ENCODE measurements at regions not wholly inside any gene's neighbourhood (a gene's known extent, or its start where the extent isn't known, plus 50 kb on each side); places are given as distances from the start of the nearest gene placed in this dataset.

GRCh38 chr15:29538044-29538443, 268.4 kb upstream of the NSMCE3 start:
- CTCF ChIA-PET (ENCODE audit: partially characterized antibody) = no interaction called here

GRCh38 chr15:29535952-29536351, 266.3 kb upstream of the NSMCE3 start:
- Histone ChIP-seq H3K27ac (ENCODE audit: low read depth, low read length) (no peak overlapping the region), H3K27me3 (ENCODE audit: insufficient read depth, low read length) (no peaks in the 10 kb centered on the region), H3K4me1 (ENCODE audit: insufficient read depth, low read length) (no peaks in the 10 kb centered on the region), H3K4me3 (ENCODE audit: low read length in 2 of 2) (no peak overlapping the region), H3K36me3 (ENCODE audit: insufficient read depth, low read length) (no peaks in the 10 kb centered on the region), H3K9me3 (ENCODE audit: control insufficient read depth in 1 of 2, low read length in 2 of 2) (no peaks in the 10 kb centered on the region)
- no peaks in the 10 kb centered on the region for H3K9me3 Mint-ChIP-seq
- H3K27me3 Mint-ChIP-seq = peaks cover 0 to 2% of the 10 kb centered on the region in 2 donors
- no peaks in the 10 kb centered on the region for H3K36me3 Mint-ChIP-seq
- no peak for DNase-seq
- ChIA-PET CTCF (ENCODE audit: partially characterized antibody) (no interaction called here), POLR2A (ENCODE audit: partially characterized antibody) (no interaction called here)
- H3K4me3 Mint-ChIP-seq = no peak overlapping the region
- intact Hi-C loops (cut with micrococcal nuclease) = no loop called here
- H3K27ac Mint-ChIP-seq = no peak overlapping the region
- H3K4me1 Mint-ChIP-seq = no peaks in the 10 kb centered on the region

More at GRCh38 chr15:29538044-29538443, 268.4 kb upstream of the NSMCE3 start:
- DNase-seq = no peak
- Histone ChIP-seq H3K9me3 (ENCODE audit: control insufficient read depth in 1 of 2, low read length in 2 of 2) (no peaks in the 10 kb centered on the region), H3K27ac (ENCODE audit: low read depth, low read length) (no peak overlapping the region), H3K27me3 (ENCODE audit: insufficient read depth, low read length) (no peaks in the 10 kb centered on the region), H3K4me1 (ENCODE audit: insufficient read depth, low read length) (no peaks in the 10 kb centered on the region), H3K36me3 (ENCODE audit: insufficient read depth, low read length) (no peaks in the 10 kb centered on the region), H3K4me3 (ENCODE audit: low read length in 2 of 2) (no peak overlapping the region)
- Mint-ChIP-seq H3K27ac (no peak overlapping the region), H3K36me3 (no peaks in the 10 kb centered on the region), H3K4me3 (no peak overlapping the region), H3K9me3 (peaks cover 0 to 3% (median 0%) of the 10 kb centered on the region in 8 donors), H3K4me1 (no peaks in the 10 kb centered on the region), H3K27me3 (peaks cover 2 to 5% of the 10 kb centered on the region in 2 donors)
- POLR2A ChIA-PET (ENCODE audit: partially characterized antibody) = no interaction called here
- intact Hi-C loops (cut with micrococcal nuclease) = no loop called here

GRCh38 chr15:29534378-29534777, 264.8 kb upstream of the NSMCE3 start:
- intact Hi-C loops (cut with micrococcal nuclease) = no loop called here
- Histone ChIP-seq H3K4me3 (ENCODE audit: low read length in 2 of 2) (no peak overlapping the region), H3K27ac (ENCODE audit: low read depth, low read length) (no peak overlapping the region), H3K9me3 (ENCODE audit: control insufficient read depth in 1 of 2, low read length in 2 of 2) (no peaks in the 10 kb centered on the region), H3K4me1 (ENCODE audit: insufficient read depth, low read length) (no peaks in the 10 kb centered on the region), H3K36me3 (ENCODE audit: insufficient read depth, low read length) (no peaks in the 10 kb centered on the region), H3K27me3 (ENCODE audit: insufficient read depth, low read length) (no peaks in the 10 kb centered on the region)
- Mint-ChIP-seq H3K4me3 (no peak overlapping the region), H3K36me3 (no peaks in the 10 kb centered on the region), H3K27ac (no peak overlapping the region), H3K4me1 (no peaks in the 10 kb centered on the region), H3K9me3 (no peaks in the 10 kb centered on the region), H3K27me3 (no peaks in the 10 kb centered on the region)
- no peak for DNase-seq
- CTCF ChIA-PET (ENCODE audit: partially characterized antibody) = no interaction called here
- POLR2A ChIA-PET (ENCODE audit: partially characterized antibody) = no interaction called here

GRCh38 chr15:29533647-29534046, 264.0 kb upstream of the NSMCE3 start:
- no peaks in the 10 kb centered on the region for H3K4me1 Mint-ChIP-seq
- no peaks in the 10 kb centered on the region for H3K4me1 ChIP-seq (ENCODE audit: insufficient read depth, low read length)
- H3K4me3 ChIP-seq (ENCODE audit: low read length in 2 of 2) = no peak overlapping the region
- no peak overlapping the region for H3K27ac ChIP-seq (ENCODE audit: low read depth, low read length)
- no peaks in the 10 kb centered on the region for H3K36me3 Mint-ChIP-seq
- H3K4me3 Mint-ChIP-seq = no peak overlapping the region
- no peak overlapping the region for H3K27ac Mint-ChIP-seq
- intact Hi-C loops (cut with micrococcal nuclease) = no loop called here
- ChIA-PET CTCF (ENCODE audit: partially characterized antibody) (no interaction called here), POLR2A (ENCODE audit: partially characterized antibody) (no interaction called here)
- no peaks in the 10 kb centered on the region for H3K27me3 Mint-ChIP-seq
- no peaks in the 10 kb centered on the region for H3K9me3 ChIP-seq (ENCODE audit: control insufficient read depth in 1 of 2, low read length in 2 of 2)
- DNase-seq = no peak
- H3K27me3 ChIP-seq (ENCODE audit: insufficient read depth, low read length) = no peaks in the 10 kb centered on the region
- no peaks in the 10 kb centered on the region for H3K36me3 ChIP-seq (ENCODE audit: insufficient read depth, low read length)
- no peaks in the 10 kb centered on the region for H3K9me3 Mint-ChIP-seq

GRCh38 chr15:29532296-29532695, 262.7 kb upstream of the NSMCE3 start:
- intact Hi-C loops (cut with micrococcal nuclease) = no loop called here
- Histone ChIP-seq H3K9me3 (ENCODE audit: control insufficient read depth in 1 of 2, low read length in 2 of 2) (no peaks in the 10 kb centered on the region), H3K4me1 (ENCODE audit: insufficient read depth, low read length) (no peaks in the 10 kb centered on the region), H3K27ac (ENCODE audit: low read depth, low read length) (no peak overlapping the region), H3K36me3 (ENCODE audit: insufficient read depth, low read length) (no peaks in the 10 kb centered on the region), H3K4me3 (ENCODE audit: low read length in 2 of 2) (no peak overlapping the region), H3K27me3 (ENCODE audit: insufficient read depth, low read length) (no peaks in the 10 kb centered on the region)
- POLR2A ChIA-PET (ENCODE audit: partially characterized antibody) = no interaction called here
- Mint-ChIP-seq H3K4me1 (no peaks in the 10 kb centered on the region), H3K4me3 (no peak overlapping the region), H3K36me3 (no peaks in the 10 kb centered on the region), H3K27me3 (no peaks in the 10 kb centered on the region), H3K9me3 (no peaks in the 10 kb centered on the region), H3K27ac (no peak overlapping the region)
- no peak for DNase-seq
- CTCF ChIA-PET (ENCODE audit: partially characterized antibody) = no interaction called here

- H3K9me3 Mint-ChIP-seq = peaks cover 0 to 3% (median 0%) of the 10 kb centered on the region in 8 donors
- intact Hi-C loops (cut with micrococcal nuclease) = no loop called here
- Histone ChIP-seq H3K27ac (ENCODE audit: low read depth, low read length) (no peak overlapping the region), H3K4me3 (ENCODE audit: low read length in 2 of 2) (no peak overlapping the region), H3K9me3 (ENCODE audit: control insufficient read depth in 1 of 2, low read length in 2 of 2) (no peaks in the 10 kb centered on the region), H3K36me3 (ENCODE audit: insufficient read depth, low read length) (no peaks in the 10 kb centered on the region), H3K27me3 (ENCODE audit: insufficient read depth, low read length) (no peaks in the 10 kb centered on the region), H3K4me1 (ENCODE audit: insufficient read depth, low read length) (no peaks in the 10 kb centered on the region)
- ChIA-PET POLR2A (ENCODE audit: partially characterized antibody) (no interaction called here), CTCF (ENCODE audit: partially characterized antibody) (no interaction called here)
- no peaks in the 10 kb centered on the region for H3K36me3 Mint-ChIP-seq
- no peak overlapping the region for H3K4me3 Mint-ChIP-seq
- H3K4me1 Mint-ChIP-seq = no peaks in the 10 kb centered on the region
- H3K27ac Mint-ChIP-seq = no peak overlapping the region
- DNase-seq = no peak
- H3K27me3 Mint-ChIP-seq = no peaks in the 10 kb centered on the region
Measured at GRCh38 chr15:29530966-29531365, 261.3 kb upstream of the NSMCE3 start.

- Mint-ChIP-seq H3K9me3 (peaks cover 0 to 3% (median 0%) of the 10 kb centered on the region in 8 donors), H3K4me1 (no peaks in the 10 kb centered on the region), H3K36me3 (no peaks in the 10 kb centered on the region), H3K27ac (no peak overlapping the region), H3K4me3 (no peak overlapping the region), H3K27me3 (no peaks in the 10 kb centered on the region)
- Histone ChIP-seq H3K27me3 (ENCODE audit: insufficient read depth, low read length) (no peaks in the 10 kb centered on the region), H3K36me3 (ENCODE audit: insufficient read depth, low read length) (no peaks in the 10 kb centered on the region), H3K4me3 (ENCODE audit: low read length in 2 of 2) (no peak overlapping the region), H3K9me3 (ENCODE audit: control insufficient read depth in 1 of 2, low read length in 2 of 2) (no peaks in the 10 kb centered on the region), H3K27ac (ENCODE audit: low read depth, low read length) (no peak overlapping the region), H3K4me1 (ENCODE audit: insufficient read depth, low read length) (no peaks in the 10 kb centered on the region)
- intact Hi-C loops (cut with micrococcal nuclease) = no loop called here
- POLR2A ChIA-PET (ENCODE audit: partially characterized antibody) = no interaction called here
- CTCF ChIA-PET (ENCODE audit: partially characterized antibody) = no interaction called here
- no peak for DNase-seq
Measured at GRCh38 chr15:29529043-29529442, 259.4 kb upstream of the NSMCE3 start.

- ChIA-PET POLR2A (ENCODE audit: partially characterized antibody) (no interaction called here), CTCF (ENCODE audit: partially characterized antibody) (no interaction called here)
- Histone ChIP-seq H3K36me3 (ENCODE audit: insufficient read depth, low read length) (no peaks in the 10 kb centered on the region), H3K27me3 (ENCODE audit: insufficient read depth, low read length) (no peaks in the 10 kb centered on the region), H3K9me3 (ENCODE audit: control insufficient read depth in 1 of 2, low read length in 2 of 2) (no peaks in the 10 kb centered on the region), H3K4me3 (ENCODE audit: low read length in 2 of 2) (no peak overlapping the region), H3K4me1 (ENCODE audit: insufficient read depth, low read length) (no peaks in the 10 kb centered on the region), H3K27ac (ENCODE audit: low read depth, low read length) (no peak overlapping the region)
- intact Hi-C loops (cut with micrococcal nuclease) = no loop called here
- DNase-seq = no peak
- Mint-ChIP-seq H3K9me3 (peaks cover 0 to 3% (median 0%) of the 10 kb centered on the region in 8 donors), H3K36me3 (no peaks in the 10 kb centered on the region), H3K4me3 (no peak overlapping the region), H3K27ac (no peak overlapping the region), H3K27me3 (no peaks in the 10 kb centered on the region), H3K4me1 (no peaks in the 10 kb centered on the region)
Measured at GRCh38 chr15:29528276-29528675, 258.7 kb upstream of the NSMCE3 start.

Data from CD4-positive, alpha-beta memory T cell (primary cell).